Spleen (tissue), 7 donors: ENCODE measurements at regions not wholly inside any gene's neighbourhood (a gene's known extent, or its start where the extent isn't known, plus 50 kb on each side); places are given as distances from the start of the nearest gene placed in this dataset.

ENCODE experiments used
- CTCF ChIP-seq, 11 experiments: fragments of 200-600 bp in 7 of 11; fragments of 450-650 bp in 4 of 11; sonication (generic) in 4 of 11; IDR thresholded peaks in 8 of 11; conservative IDR thresholded peaks in 3 of 11; 1 replicate in 7 of 11; 2 replicates in 4 of 11; pipeline versions ENCODE4 v1.4.0 to v1.8.0; 2016 to 2021; ENCODE audit warnings: antibody characterized with exemption in 11 of 11, inconsistent platforms in 4 of 11, mild to moderate bottlenecking in 1 of 11
- POLR2A ChIP-seq, 3 donors: fragments of 450-650 bp; IDR thresholded peaks; one replicate each; pipeline ENCODE4 v1.5.1; 2017; ENCODE audit warnings: antibody characterized with exemption in 3 of 3, mild to moderate bottlenecking in 1 of 3
- POLR2AphosphoS5 ChIP-seq, 3 donors: sonication (generic); formaldehyde crosslinking; IDR thresholded peaks; one replicate each; pipeline ENCODE4 v1.5.1; 2017; ENCODE audit warnings: antibody characterized with exemption in 3 of 3
- donor health status: DM: no; HTN: no; CAD: no; lungs with moderate emphysema.
- donor health status: DM: no; HTN: no; CAD: no.
- donor health status: DM: no; HTN: no; CAD: no.

GRCh38 chr6:22519237-22519636 lies 50.1 kb upstream of the HDGFL1 start:
- TF ChIP-seq CTCF (IDR thresholded peaks at IDR 0.05 in 8 of 11, conservative IDR thresholded peaks at IDR 0.05 in 3 of 11) (no peak), POLR2A (IDR thresholded peaks at IDR 0.05) (no peak), POLR2AphosphoS5 (IDR thresholded peaks at IDR 0.05) (no peak)
